Hindlimb muscle (tissue), 1 donor: ENCODE measurements at regions not wholly inside any gene's neighbourhood (a gene's known extent, or its start where the extent isn't known, plus 50 kb on each side); places are given as distances from the start of the nearest gene placed in this dataset.
A peak's percentile ranks its signal among the peaks of the same experiment; 100 is the strongest.

Source experiments
- DNase-seq: peaks from one replicate; pipeline ENCODE4 v3.0.0-alpha.2; 2013

- no peak for DNase-seq
Measured at GRCh38 chr10:89093728-89094127, 103.1 kb downstream of the FAS start.

GRCh38 chr10:89092981-89093380 lies 102.4 kb downstream of the FAS start:
- no peak for DNase-seq

GRCh38 chr10:89092439-89092838 lies 101.8 kb downstream of the FAS start:
- DNase-seq: no peak

GRCh38 chr10:89091496-89091895 lies 100.9 kb downstream of the FAS start:
- DNase-seq: no peak

- DNase-seq: no peak
Measured at GRCh38 chr10:89090756-89091445, 100.3 kb downstream of the FAS start.

- DNase-seq: peak; percentile 61
Measured at GRCh38 chr10:89086801-89087521, 96.4 kb downstream of the FAS start.

- no peak for DNase-seq
Measured at GRCh38 chr10:89085153-89085552, 94.6 kb downstream of the FAS start.

- no peak for DNase-seq
Measured at GRCh38 chr10:89082086-89082485, 91.5 kb downstream of the FAS start.

GRCh38 chr10:89080660-89081059 lies 90.1 kb downstream of the FAS start:
- DNase-seq: no peak

GRCh38 chr10:89079961-89080360 lies 89.4 kb downstream of the FAS start:
- DNase-seq: no peak

GRCh38 chr10:89078724-89079672 lies 88.4 kb downstream of the FAS start:
- no peak for DNase-seq

- DNase-seq: no peak
Measured at GRCh38 chr10:89076120-89076519, 85.5 kb downstream of the FAS start.

- DNase-seq: no peak
Measured at GRCh38 chr10:89075631-89076030, 85.0 kb downstream of the FAS start.

GRCh38 chr10:89074120-89074519 lies 83.5 kb downstream of the FAS start:
- peak; percentile 49 for DNase-seq

GRCh38 chr10:89073719-89074118 lies 83.1 kb downstream of the FAS start:
- no peak for DNase-seq

- DNase-seq: no peak
Measured at GRCh38 chr10:89069589-89069988, 79.0 kb downstream of the FAS start.
